GM18505 (cell line): ENCODE measurements at regions not wholly inside any gene's neighbourhood (a gene's known extent, or its start where the extent isn't known, plus 50 kb on each side); places are given as distances from the start of the nearest gene placed in this dataset.
"Not testable (repeated sequence)": the region's sequence is repeated elsewhere in the genome, so short reads cannot be mapped to it uniquely, and the experiment has no call there.

Experiments
- ATAC-seq: cut with Tn5 transposase; IDR thresholded peaks from one replicate; pipeline ENCODE4 v1.9.1; 2021; ENCODE audit not compliant: unreplicated experiment
- POLR2A ChIP-seq: IDR thresholded peaks from 4 replicates; pipeline ENCODE4 v1.6.1; 2011; ENCODE audit warnings: borderline replicate concordance; ENCODE audit not compliant: insufficient read depth, insufficient read length; ENCODE audit errors: extremely low read depth

GRCh38 chr1:82139751-82140468 is 339.2 kb downstream of the ADGRL2 start:
- TF ChIP-seq POLR2A: no peak
- ATAC-seq: no peak

GRCh38 chr1:82136351-82136750 is 335.6 kb downstream of the ADGRL2 start:
- ATAC-seq: not testable (repeated sequence)

- ATAC-seq: no peak
- no peak for TF ChIP-seq POLR2A
Measured at GRCh38 chr1:82125866-82126265, 325.1 kb downstream of the ADGRL2 start.

- no peak for TF ChIP-seq POLR2A
- ATAC-seq: no peak
Measured at GRCh38 chr1:82125119-82125518, 324.4 kb downstream of the ADGRL2 start.

GRCh38 chr1:82121421-82121820 is 320.7 kb downstream of the ADGRL2 start:
- TF ChIP-seq POLR2A: no peak
- ATAC-seq: no peak

GRCh38 chr1:82116105-82116504 is 315.4 kb downstream of the ADGRL2 start:
- ATAC-seq: no peak

GRCh38 chr1:82114887-82115286 is 314.2 kb downstream of the ADGRL2 start:
- no peak for ATAC-seq
- no peak for TF ChIP-seq POLR2A

More at GRCh38 chr1:82116105-82116504, 315.4 kb downstream of the ADGRL2 start:
- no peak for TF ChIP-seq POLR2A

- no peak for ATAC-seq
- TF ChIP-seq POLR2A: no peak
Measured at GRCh38 chr1:82110366-82111254, 309.9 kb downstream of the ADGRL2 start.

GRCh38 chr1:82108843-82109242 is 308.1 kb downstream of the ADGRL2 start:
- TF ChIP-seq POLR2A: no peak
- ATAC-seq: peak; percentile 64

- ATAC-seq: no peak
- no peak for TF ChIP-seq POLR2A
Measured at GRCh38 chr1:82106672-82107071, 305.9 kb downstream of the ADGRL2 start.

- no peak for TF ChIP-seq POLR2A
- ATAC-seq: no peak
Measured at GRCh38 chr1:82099170-82099569, 298.4 kb downstream of the ADGRL2 start.

- no peak for TF ChIP-seq POLR2A
- no peak for ATAC-seq
Measured at GRCh38 chr1:82094136-82094535, 293.4 kb downstream of the ADGRL2 start.

GRCh38 chr1:82091729-82092128 is 291.0 kb downstream of the ADGRL2 start:
- no peak for TF ChIP-seq POLR2A
- no peak for ATAC-seq

GRCh38 chr1:82091265-82091664 is 290.5 kb downstream of the ADGRL2 start:
- TF ChIP-seq POLR2A: no peak
- no peak for ATAC-seq
